RWPE1 (cell line): ENCODE measurements at regions not wholly inside any gene's neighbourhood (a gene's known extent, or its start where the extent isn't known, plus 50 kb on each side); places are given as distances from the start of the nearest gene placed in this dataset.

ENCODE experiments used
- CTCF ChIA-PET: fragments of 350-600 bp; sonication (Branson Sonifier 250); formaldehyde crosslinking; extraction: SDS; loops from one replicate; lab custom pipeline; 2021; lab: Yijun Ruan, JAX
- POLR2A ChIA-PET: fragments of 400-600 bp; formaldehyde crosslinking; extraction: SDS; loops from one replicate; lab custom pipeline; 2020; ENCODE audit warnings: antibody characterized with exemption; ENCODE audit not compliant: low non-redundant PET; lab: Yijun Ruan, JAX
- DNase-seq: peaks from one replicate; pipeline ENCODE4 v3.0.0; 2012; ENCODE audit warnings: low spot score
- H3K27ac ChIP-seq: fragments of 450-650 bp; 2 replicates; pipeline ENCODE4 v1.5.1; 2017
- TF ChIP-seq, protein P1 (sequence below): fragments of 450-650 bp; conservative IDR thresholded peaks from 2 replicates; pipeline ENCODE4 v1.5.1; 2017; ENCODE audit warnings: low read depth, mild to moderate bottlenecking

DNA sequence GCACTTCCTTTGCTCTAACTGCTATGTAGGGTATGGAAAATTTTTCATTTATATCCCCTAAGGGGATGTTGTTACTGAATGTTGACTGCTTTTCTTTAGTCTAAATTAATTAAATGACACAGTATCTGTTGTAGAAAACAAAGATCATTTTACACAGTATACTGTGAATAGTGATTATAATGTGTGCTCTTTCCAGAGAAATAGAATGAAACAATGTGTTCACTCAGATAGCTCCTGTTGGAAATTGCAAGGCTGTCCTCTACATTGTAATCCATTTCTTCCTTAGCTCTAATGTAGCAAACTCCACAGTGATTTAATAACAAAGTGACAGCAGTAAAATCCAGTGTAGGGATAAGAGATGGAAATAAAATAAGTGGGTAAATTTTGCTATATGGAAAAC lies 159.0 kb upstream of the VEPH1 start:
- CTCF ChIA-PET: interaction anchor here (0.6 kb wide), 1 partner anchor 368 kb away, joined by 3 read pairs; no protein-coding TSS in a partner anchor
- DNase-seq: no peak
- POLR2A ChIA-PET: no interaction called here
- no peak overlapping the region for H3K27ac ChIP-seq
- TF ChIP-seq, protein P1, sequence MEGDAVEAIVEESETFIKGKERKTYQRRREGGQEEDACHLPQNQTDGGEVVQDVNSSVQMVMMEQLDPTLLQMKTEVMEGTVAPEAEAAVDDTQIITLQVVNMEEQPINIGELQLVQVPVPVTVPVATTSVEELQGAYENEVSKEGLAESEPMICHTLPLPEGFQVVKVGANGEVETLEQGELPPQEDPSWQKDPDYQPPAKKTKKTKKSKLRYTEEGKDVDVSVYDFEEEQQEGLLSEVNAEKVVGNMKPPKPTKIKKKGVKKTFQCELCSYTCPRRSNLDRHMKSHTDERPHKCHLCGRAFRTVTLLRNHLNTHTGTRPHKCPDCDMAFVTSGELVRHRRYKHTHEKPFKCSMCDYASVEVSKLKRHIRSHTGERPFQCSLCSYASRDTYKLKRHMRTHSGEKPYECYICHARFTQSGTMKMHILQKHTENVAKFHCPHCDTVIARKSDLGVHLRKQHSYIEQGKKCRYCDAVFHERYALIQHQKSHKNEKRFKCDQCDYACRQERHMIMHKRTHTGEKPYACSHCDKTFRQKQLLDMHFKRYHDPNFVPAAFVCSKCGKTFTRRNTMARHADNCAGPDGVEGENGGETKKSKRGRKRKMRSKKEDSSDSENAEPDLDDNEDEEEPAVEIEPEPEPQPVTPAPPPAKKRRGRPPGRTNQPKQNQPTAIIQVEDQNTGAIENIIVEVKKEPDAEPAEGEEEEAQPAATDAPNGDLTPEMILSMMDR: no peak

DNA sequence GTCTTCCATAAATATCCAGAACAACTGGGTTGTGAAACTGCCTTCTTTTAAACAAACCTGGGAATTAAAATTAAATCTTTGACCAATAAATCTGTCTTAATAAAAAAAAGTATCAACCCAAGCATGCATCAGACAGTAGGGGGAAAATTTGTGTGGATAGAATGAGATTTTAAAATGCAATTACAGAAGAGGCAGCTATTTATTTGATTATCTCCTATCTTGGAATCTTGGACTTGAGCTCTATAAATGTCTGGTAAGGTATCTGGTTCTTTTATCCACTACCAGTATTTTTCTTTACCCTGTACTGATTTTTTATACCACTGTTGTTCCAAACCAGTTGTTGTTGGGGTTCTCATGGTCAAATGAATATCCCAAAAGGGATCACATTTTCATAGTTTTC lies 157.6 kb upstream of the VEPH1 start:
- ChIA-PET CTCF (interaction anchor here (0.6 kb wide), 1 partner anchor 288 kb away, joined by 3 read pairs; no protein-coding TSS in a partner anchor), POLR2A (no interaction called here)
- TF ChIP-seq, protein P1: no peak
- H3K27ac ChIP-seq: no peak overlapping the region
- no peak for DNase-seq

DNA sequence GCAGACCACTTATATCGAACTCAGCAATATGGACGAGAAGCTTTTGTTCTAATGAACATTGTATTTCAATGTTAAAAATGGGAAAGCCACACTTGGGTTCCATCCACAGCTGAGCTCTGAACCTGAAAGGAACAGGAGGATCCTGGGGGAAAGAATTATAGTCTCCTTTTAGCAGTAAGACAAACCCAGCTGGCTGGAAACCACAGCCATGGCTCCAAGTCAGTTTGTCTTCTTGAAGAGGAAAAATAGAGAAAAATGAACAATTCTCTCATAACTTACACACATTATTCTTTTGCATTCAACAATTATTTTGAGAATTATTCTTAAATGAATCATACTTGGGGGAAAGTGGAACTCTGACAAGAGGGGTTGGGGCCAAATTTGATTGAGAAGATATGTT lies 149.2 kb upstream of the VEPH1 start:
- no peak for DNase-seq
- ChIA-PET POLR2A (no interaction called here), CTCF (no interaction called here)
- TF ChIP-seq, protein P1: no peak
- no peak overlapping the region for H3K27ac ChIP-seq

DNA sequence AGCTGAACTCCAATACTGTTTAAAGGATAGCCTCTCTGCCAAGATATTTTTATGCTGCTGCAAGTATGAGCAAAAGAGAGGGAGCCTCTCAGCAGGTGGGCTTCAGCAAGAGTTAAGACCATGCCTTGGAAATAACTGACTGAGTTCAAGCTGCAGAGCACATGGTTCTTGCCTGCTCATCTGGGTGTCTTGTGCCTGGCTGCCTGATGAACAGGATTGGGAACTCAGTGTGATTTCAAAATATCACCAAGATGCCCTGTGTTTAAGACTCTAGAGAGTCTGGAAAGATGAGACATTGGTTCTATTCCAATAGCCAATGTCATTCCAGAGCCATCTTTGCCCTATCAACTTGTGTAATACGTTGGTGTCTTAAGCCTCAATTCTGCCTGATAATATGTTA lies 147.5 kb upstream of the VEPH1 start:
- POLR2A ChIA-PET: no interaction called here
- no peak for DNase-seq
- H3K27ac ChIP-seq: no peak overlapping the region
- TF ChIP-seq, protein P1: no peak
- CTCF ChIA-PET: no interaction called here

DNA sequence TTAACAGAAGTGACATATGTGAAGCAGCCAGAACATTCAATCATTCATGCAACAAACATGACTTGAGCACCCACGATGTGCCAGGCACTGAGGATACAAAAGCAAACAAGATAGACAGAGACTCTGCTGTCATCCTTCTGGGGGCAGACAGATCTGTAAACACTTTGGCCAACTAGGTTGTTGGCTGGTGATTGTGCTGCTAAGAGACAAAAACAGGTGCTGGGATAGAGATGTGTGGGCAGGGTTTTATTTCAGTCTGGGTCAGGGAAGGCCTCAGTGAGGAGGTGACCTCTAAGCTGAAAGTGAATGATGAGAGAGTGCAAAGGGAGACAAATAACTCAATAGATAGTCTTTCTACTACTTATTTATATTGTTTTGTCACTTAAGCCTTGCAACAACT lies 147.0 kb upstream of the VEPH1 start:
- H3K27ac ChIP-seq: no peak overlapping the region
- DNase-seq: no peak
- TF ChIP-seq, protein P1: no peak
- ChIA-PET CTCF (no interaction called here), POLR2A (no interaction called here)

DNA sequence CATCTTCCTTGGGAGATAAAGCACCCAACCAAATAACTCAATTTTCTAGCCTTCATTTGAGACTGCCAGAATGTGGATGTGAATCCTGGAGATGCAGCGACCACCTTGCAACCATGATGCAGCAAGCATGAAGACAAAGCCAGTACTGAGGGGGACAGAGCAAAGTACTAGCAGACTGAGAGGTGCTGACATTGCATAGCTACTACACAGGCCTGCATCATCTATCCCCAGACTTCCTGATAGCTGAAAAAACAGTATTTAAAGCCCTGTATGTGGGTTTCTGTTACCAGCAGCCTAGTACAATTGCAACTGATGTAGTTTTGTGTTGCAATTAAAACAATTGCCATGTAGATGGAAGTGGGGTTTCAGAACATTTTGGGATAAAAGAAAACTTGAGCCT lies 146.3 kb upstream of the VEPH1 start:
- CTCF ChIA-PET: interaction anchor here (0.7 kb wide), 1 partner anchor 325 kb away, joined by 3 read pairs; no protein-coding TSS in a partner anchor
- POLR2A ChIA-PET: no interaction called here
- H3K27ac ChIP-seq: no peak overlapping the region
- no peak for DNase-seq
- TF ChIP-seq, protein P1: no peak
